GM21515 (cell line): ENCODE measurements at regions not wholly inside any gene's neighbourhood (a gene's known extent, or its start where the extent isn't known, plus 50 kb on each side); places are given as distances from the start of the nearest gene placed in this dataset.
"Not testable (repeated sequence)": the region's sequence is repeated elsewhere in the genome, so short reads cannot be mapped to it uniquely, and the experiment has no call there.

Source experiments
- ATAC-seq: cut with Tn5 transposase; IDR thresholded peaks from one replicate; pipeline ENCODE4 v1.9.1; 2021; ENCODE audit not compliant: unreplicated experiment

DNA sequence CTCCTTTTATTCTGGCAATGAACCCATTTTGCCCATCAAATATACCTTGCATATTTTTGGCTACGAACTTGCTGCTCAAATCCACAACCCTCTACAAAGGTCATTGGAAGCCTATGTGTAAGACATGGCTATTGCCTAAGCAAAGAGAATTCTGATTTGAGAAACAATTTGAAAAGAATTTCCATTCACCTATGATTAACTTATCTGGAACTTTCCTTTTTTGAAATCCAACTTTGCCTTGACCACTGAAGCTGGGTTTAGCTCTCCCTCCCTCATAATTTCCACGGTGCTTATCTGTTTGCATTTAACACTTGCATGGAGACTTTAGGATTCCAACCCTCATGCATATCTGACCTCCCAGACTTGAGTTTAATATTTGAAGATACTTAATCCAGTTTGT is 1514.7 kb upstream of the SLC10A2 start:
- ATAC-seq: no peak

DNA sequence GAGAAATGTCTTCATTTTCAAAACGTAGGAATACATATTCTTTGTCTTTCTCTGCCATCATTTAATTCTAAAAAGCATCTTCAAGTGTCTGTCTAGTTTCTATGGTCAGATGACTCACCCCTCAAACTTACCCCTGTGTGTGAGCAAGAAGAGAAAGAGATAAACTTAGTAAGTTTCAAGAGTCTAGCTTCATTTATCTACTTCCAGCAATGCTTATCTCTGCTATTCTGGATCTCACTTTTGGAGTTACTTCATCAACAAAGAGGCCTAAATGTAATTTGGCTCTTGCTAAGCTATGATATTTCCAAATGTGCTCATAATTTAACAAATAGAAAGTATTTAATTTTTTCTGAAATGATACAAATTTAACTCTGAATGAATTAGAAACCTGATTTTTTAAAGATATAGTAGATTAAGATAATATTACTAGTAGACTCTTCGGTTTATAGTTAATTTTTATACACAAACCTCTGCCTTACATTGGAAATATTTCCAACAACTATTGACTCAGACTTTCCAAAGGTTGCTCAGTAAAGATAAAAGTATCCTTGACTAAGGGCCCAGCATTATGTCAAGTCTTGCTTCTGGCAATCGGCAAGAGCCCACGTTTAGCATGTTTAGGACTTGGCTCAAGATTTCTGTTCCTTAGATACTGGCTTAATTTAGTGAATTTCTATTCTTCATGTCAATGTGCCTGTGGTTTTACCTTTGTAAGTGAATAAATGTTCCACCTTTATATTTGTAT is 1511.0 kb upstream of the SLC10A2 start:
- ATAC-seq: no peak

DNA sequence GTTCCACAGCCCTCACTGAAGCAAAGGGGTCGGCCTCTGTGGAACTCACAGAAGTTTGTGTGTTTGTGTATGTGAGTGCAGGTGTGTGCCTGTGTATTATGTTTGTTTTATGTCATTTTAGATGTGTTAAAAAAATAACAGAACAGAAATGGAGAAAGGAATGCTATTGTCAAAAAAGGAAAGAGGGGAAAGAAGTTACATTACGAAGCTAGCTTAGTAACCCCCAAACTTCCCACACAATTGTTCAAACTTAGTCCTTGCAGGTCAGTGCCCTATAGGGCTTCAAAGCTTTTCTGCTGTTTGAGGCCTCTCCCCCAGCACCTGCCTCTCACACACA is 1505.6 kb upstream of the SLC10A2 start:
- ATAC-seq: no peak

DNA sequence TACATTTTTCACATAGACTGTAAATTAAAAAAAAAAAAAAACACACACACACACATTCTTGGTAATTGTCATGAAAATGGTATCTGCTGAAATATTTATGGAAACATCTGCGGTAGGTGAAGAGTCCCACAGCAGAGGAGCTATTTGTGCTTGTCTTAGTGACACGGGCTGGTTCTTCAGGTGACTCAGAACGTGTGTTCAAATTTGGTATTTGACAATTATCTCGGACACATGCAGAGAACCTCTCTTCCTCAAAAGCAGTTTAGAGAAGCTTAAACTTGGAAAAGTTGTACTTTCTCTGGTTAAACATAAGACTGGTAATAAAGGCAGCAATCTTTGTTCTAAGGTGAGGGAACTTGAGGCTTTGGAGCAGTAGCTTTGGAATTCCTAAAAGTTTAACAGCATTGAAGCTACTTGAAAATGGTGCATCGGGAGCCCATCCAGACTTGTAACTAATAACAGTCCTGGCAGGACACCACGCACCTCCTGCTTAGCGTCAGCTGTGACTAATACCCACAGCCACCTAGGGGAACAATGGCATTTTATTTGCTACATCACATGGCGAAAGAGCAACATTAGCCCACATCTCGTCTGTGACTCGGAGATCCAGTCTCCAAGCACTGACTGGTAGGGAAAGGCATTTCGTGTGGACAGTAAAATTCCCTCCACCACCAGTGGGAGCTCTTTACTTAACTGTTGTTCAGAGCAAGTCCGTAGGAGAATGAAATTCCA is 1505.1 kb upstream of the SLC10A2 start:
- ATAC-seq: no peak

DNA sequence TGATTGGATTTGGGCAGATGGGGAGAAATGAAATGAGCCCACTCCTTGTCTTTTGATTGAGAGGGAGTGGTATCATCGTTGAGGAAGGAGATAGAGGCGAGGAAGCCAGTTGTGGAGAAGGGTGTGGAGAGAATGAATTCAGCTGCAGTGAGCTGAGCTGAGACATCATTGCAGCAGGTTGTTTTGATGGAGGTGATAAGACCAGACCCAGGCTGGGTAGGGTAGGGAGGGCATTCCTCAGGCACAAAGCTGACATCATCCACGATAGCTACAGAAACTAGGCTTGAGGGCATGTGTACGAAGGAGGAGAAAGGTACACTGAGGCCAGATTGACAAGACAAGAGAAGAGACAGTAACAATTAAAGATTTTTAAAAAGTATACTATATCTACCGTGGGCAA is 1500.9 kb upstream of the SLC10A2 start:
- no peak for ATAC-seq

DNA sequence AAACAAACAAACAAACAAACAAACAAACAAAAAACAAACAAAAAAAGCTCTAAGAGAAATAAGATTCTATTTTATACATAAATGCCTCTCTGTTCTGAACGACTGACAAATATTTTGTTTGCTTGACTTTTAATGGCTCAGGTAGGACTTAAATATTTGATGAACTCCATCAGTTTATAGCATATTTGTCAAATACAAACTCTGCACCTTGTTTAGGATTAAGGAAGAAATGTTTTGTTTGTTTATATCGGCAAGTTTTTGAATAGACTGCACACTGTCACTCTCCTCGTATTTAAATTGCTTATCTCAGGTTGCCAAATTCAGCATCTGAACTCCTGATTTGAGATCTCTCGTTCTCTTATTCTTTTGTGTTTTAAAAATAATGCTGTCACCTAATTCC is 1499.7 kb upstream of the SLC10A2 start:
- no peak for ATAC-seq

DNA sequence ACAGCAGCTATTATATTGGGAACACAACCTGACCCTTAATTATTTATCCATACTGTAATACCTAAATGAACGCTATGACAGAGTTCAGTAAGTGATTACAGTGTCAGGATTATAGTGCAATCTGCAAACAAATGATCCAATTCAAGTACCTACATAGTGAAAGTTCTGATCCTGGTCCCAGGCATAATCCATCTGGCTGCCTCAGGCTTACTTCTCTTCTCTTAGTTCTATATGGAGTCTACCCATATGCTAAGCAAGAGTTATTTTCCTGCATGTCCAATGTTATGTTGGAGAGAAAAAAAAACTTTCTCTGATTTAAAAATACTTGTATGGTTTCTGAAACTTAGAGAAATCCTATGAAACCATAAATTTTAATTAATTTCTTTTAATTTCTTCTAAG is 1487.7 kb upstream of the SLC10A2 start:
- ATAC-seq: no peak

DNA sequence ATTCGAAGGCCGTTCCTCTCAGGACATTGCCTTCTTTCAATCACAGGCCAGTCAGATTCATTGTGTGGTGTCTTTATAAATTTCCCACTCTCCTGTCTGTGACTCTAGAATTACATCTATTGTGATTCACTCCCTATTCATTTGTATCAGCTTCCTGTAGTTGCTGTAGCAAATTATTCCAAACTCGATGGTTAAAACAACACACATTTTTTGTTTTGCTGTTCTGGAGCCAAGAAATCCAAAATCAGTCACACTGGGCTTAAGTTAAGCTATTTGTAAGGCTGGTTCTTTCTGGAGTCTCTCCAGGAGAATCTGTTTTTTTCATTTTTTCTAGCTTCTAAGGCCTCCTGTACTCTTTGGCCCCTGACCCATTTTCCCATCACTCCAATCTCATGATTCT is 1487.0 kb upstream of the SLC10A2 start:
- no peak for ATAC-seq

DNA sequence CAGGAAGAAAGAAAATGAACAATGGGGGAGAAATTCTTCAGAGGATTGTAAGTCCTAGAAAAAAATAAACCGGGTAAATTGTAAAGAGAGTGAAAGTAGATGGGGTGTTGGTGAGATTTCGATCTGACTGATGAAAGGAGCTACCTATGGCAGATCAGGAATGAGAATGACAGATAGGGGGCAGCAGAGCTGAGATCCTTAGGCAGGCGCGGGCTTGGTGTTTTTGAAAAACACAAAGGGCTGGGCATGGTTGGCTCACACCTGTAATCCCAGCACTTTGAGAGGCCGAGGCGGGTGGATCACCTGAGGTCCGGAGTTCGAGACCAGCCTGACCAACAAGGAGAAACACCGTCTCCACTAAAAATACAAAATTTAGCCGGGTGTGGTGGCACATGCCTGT is 1468.6 kb upstream of the SLC10A2 start:
- no peak for ATAC-seq

DNA sequence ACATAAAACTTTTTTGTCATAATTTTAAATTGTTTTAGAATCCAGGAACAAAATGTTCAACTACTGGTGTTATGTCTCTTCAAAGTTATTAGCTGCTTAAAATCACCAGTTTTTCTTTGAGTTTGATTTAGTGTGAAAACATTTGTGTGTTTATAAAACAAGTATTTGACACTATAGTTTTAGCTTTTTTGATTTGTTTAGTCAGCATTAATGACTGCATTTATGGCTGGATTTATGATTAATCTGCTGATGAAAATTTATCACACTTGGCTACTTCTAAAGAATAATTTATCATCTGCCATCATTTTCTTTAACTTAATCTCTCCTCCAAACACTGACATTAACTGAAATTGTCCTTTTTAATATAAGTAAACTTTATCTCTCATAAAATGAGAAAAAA is 1465.9 kb upstream of the SLC10A2 start:
- no peak for ATAC-seq

DNA sequence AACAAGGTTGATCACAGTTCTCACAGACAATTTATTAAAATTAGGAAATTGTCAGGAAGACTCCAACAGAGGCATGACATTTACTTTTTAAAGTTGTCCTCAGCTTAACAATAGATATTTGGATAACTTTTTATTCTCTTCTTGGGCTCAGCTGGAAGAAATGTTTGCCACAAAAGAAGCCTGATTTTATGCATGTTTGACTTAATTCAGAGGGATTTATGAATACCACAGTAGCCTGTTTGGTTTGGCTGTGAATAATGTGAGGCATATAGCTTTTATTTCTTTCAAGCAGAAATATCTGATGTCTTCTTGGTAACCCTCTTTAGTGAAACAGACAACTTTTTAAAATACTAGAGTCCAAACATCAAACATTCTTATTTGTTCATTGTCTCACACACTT is 1464.5 kb upstream of the SLC10A2 start:
- no peak for ATAC-seq

DNA sequence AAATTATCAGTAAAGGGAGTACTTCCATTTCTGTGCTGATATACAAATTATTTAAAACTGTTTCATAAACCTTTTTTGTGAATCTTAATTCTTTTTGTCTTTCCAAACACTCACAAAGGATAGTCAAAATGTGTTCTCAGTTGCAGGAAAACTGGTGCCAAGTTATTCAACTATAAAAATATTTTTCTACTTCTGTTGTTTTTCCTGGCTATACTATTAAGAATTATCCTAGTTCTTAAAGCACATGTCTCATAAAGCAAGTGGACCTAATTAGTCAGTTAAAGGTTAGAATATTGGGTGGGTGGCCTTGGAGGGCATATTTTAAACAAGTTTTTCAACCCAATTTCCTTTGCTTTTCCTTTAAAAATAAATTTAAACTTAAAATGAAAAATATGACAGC is 1460.3 kb upstream of the SLC10A2 start:
- no peak for ATAC-seq

DNA sequence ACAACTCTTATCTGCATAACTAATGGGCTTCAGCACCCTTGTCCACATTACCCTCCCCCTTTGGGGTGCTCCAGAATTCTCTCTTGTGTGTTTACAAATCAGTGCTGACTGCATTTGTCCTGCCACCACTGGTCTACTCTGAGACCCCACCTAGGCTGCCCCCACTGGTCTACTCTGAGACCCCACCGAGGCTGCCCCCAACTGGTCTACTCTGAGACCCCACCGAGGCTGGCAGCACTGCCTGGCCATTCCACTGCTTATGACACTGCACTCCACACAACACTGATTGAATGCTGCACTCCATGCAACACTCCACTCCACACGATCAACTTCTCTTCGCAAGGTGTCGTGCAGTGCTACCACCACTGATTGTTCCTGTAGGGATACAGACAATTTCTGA is 1459.2 kb upstream of the SLC10A2 start:
- no peak for ATAC-seq

DNA sequence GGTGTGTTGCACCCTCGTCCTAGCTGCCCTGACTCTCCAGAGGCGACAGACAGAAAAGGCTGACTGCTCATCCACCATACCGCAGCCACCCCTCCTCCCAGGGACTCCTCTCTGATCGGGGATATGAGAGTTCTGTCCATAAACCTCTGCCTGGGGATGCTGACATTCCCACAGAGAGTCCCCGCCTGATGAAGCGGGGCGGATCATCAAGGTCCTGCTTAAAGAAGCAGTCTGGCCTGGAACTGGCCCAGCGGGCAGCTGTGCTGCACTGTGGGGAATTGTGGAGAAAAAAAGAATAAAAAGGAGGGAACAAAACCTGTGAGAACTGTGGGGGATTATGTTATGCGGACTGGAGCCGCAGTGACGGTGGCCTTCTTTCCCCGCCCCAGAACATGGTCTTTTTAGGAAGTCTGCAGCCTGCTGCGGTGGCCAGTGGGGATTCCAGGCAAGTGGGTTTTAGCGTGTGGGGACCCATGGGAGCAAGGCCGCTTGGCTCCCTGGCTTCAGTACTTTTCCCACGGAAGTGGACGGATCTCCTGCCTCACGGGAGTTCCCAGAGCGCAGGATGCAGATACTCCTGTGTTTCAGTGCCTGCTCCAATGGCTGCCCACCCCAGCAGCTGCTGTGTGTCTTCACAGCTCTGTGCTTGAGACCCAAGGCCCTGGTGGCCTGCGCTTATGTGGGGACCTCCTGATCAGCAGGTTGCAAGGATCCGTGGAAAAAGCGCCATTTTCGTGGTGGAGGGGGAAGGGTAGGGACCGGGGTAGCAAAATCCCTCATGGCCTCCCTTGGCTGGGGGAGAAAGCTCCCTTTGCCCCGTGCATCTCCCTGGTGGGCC is 1456.2 kb upstream of the SLC10A2 start:
- ATAC-seq: no peak

DNA sequence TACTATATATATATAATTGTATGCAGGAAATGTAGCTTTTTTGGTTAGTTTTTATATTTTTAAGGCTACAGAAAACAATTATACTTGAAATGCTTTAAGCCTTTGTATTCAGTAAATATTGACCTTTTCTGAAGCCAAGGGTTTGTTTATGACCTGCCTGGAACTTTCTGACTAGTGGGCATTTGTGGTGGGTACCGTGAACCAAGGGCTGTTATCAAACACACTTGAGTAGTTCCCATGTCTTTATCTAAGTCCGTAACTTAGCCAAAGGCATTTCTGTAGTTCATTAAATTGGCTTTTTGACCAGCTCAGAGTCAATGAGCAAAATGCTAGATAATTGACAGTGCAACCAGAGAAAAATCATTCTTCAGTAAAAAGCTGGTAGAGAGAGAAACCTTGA is 1444.2 kb upstream of the SLC10A2 start:
- no peak for ATAC-seq

DNA sequence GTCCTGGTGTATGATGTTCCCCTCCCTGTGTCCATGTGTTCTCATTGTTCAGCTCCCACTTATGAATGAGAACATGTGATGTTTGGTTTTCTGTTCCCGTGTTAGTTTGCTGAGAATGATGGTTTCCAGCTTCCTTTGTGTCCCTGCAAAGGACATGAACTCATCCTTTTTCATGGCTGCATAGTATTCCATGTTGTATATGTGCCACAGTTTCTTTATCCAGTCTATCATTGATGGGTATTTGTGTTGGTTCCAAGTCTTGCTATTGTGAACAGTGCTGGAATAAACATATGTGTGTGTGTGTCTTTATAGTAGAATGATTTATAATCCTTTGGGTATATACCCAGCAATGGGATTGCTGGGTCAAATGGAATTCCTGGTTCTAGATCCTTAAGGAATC is 1427.3 kb upstream of the SLC10A2 start:
- ATAC-seq: not testable (repeated sequence)

DNA sequence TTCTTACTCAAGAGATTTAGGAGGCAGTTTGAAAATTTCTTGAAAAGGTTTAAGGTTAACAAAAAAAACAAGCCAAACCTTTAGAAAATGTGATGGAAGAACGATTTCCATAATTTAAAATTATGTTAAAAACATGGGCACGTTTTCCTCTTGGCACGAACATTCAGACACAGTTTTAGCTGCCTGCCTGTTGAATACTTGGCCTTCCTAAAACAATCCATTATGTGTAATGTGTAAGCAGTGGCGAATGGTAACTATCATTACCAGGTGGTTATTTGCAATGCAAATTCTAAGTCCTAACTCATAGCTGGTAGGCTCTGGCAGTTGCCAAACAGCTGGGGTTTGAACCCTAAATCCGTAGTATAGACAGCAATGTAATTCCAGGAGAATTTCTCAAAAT is 1425.7 kb upstream of the SLC10A2 start:
- no peak for ATAC-seq

DNA sequence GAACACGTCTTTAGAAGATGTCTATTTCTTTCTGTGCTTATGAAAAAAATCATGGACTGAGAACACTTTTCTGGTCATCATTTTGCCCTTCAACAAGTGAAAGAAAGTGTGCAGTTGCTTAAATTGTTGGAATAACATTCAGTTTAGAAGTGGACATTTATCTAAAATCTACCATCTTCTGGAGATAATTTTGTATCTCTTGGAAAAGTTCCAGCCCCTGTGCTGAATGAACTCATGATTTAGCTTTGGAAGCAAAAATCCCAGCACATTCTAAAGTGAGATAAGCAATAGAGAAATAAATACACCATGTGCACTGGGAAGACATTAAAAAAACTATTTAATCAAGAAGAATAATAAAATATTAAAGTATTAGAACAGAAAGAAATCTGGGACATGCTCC is 1420.8 kb upstream of the SLC10A2 start:
- ATAC-seq: no peak

DNA sequence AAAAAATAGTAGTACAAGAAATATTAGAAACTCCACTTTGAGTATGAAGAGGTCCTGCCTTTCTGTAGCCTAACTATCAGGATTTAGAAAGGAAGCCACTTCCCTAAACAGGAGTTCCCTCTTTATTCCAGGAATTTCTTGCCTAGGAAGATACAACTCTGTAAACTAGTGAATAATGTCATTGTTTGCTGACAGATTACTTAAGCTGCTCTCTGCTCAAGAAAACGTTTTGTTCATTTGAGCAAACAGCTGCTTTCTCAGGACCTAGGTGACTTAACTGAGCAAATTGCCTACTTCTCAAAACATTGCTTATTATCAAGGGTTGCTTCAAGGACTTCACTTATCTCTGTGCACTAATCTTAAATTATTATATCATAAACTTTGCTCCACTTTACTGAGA is 1419.4 kb upstream of the SLC10A2 start:
- ATAC-seq: no peak

DNA sequence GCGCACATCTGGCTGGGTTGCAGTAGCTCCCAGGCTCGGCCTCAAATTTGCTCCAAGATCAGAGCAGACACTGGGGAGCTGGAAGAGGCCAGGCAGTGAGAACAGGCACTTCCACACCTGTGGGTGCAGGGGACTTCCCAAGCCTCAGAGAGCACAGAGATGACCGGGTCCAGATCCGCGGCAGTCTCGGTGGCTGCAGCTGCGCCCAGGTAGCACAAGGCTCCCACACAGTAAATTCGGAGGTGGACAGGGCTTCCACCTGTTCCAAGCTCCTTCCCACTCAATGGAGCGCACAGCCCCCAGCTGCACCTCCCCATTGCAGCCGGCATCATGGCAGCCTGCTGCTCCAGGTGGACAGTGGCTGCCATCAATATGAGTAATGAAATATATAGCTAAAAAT is 1417.4 kb upstream of the SLC10A2 start:
- ATAC-seq: no peak

DNA sequence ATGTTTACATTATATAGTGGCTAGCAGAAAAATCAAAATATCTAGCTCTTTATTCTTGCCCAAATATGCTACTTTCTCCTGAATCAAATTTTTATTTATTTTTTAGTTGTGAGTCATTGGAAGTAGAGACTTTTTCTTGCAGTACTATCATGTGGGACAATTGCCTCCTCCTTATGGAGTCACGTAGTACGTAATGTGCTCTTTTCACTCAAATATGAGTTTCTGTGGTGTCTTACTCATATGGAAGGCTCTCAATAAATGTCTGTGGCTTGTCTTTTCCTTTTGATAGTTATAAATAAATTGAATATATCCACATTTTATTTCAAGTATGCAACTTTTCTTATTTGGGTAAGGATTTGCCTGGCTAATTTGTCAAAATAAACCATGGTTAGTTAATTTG is 1411.0 kb upstream of the SLC10A2 start:
- no peak for ATAC-seq

DNA sequence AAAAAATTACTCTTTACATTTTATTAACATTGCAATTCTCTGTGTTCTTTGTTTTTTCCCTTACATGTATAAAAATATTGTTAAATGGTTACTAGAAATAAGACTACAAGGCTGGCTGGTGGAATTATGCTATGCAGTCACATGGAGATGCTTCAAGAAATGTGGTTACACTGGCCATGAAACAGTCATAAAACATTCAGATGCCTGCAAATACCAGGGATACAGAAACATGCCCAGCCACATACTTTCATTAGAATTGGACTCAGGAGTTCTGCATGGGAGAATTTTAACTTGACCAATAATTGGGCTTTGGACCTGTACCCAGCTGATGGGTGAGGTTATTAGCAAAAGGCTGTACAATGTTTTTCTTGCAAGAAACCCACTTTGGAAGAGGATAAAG is 1407.7 kb upstream of the SLC10A2 start:
- ATAC-seq: no peak
